GM12872 (cell line): ENCODE measurements at regions not wholly inside any gene's neighbourhood (a gene's known extent, or its start where the extent isn't known, plus 50 kb on each side); places are given as distances from the start of the nearest gene placed in this dataset.
A peak's percentile ranks its signal among the peaks of the same experiment; 100 is the strongest.

Experiments
- CTCF ChIP-seq: IDR thresholded peaks from 3 replicates; pipeline ENCODE4 v1.5.1; 2011; ENCODE audit warnings: low read depth, mild to moderate bottlenecking, low read length, moderate library complexity; ENCODE audit not compliant: insufficient read depth

GRCh38 chr13:108156749-108157148 is 58.6 kb downstream of the LIG4 start:
- no peak for TF ChIP-seq CTCF

- peak; percentile 74 for TF ChIP-seq CTCF
Observed at GRCh38 chr13:108155185-108156106, 59.9 kb downstream of the LIG4 start.

- no peak for TF ChIP-seq CTCF
Observed at GRCh38 chr13:108154421-108154858, 60.9 kb downstream of the LIG4 start.

GRCh38 chr13:108146642-108147041 is 68.7 kb downstream of the LIG4 start:
- no peak for TF ChIP-seq CTCF

- no peak for TF ChIP-seq CTCF
Observed at GRCh38 chr13:108142702-108143436, 72.5 kb downstream of the LIG4 start.

- no peak for TF ChIP-seq CTCF
Observed at GRCh38 chr13:108137176-108137575, 78.2 kb downstream of the LIG4 start.

GRCh38 chr13:108127406-108127805 is 87.9 kb downstream of the LIG4 start:
- no peak for TF ChIP-seq CTCF
